H1 (cell line): ENCODE measurements at regions not wholly inside any gene's neighbourhood (a gene's known extent, or its start where the extent isn't known, plus 50 kb on each side); places are given as distances from the start of the nearest gene placed in this dataset.
A peak's percentile ranks its signal among the peaks of the same experiment; 100 is the strongest.

Experiments used
- CTCF ChIA-PET: fragments of 300-600 bp; sonication (Branson Sonifier 250); formaldehyde crosslinking; loops from one replicate; lab custom pipeline; 2021; ENCODE audit not compliant: partially characterized antibody; lab: Charles Lee
- POLR2A ChIA-PET: fragments of 300-600 bp; sonication (Branson Sonifier 250); formaldehyde crosslinking; loops from one replicate; lab custom pipeline; 2021; ENCODE audit warnings: inconsistent platforms; ENCODE audit not compliant: partially characterized antibody; lab: Charles Lee
- DNase-seq, 2 experiments: peaks; one replicate each; pipeline versions ENCODE4 v3.0.0 to v3.0.0-alpha.2; 2010 to 2022; ENCODE audit warnings: low spot score in 2 of 2, low read depth in 1 of 2, mixed read lengths in 1 of 2
- FAIRE-seq: peaks from 2 replicates; lab custom pipeline; 2011; peaks lifted over from hg19 to GRCh38; lab: Jason Lieb, UNC
- H2AFZ ChIP-seq: 2 replicates; pipeline ENCODE4 v1.8.1; 2012; ENCODE audit warnings: low read length, inconsistent platforms
- H2AK5ac ChIP-seq: 2 replicates; pipeline ENCODE4 v1.6.1; 2013; ENCODE audit warnings: low read depth, low read length
- H2BK120ac ChIP-seq: replicated peaks from 2 replicates; pipeline ENCODE3; 2013; ENCODE audit warnings: low read depth, low read length, inconsistent platforms
- H2BK12ac ChIP-seq: 2 replicates; pipeline ENCODE4 v1.6.1; 2013; ENCODE audit warnings: low read depth, low read length
- H2BK15ac ChIP-seq: 2 replicates; pipeline ENCODE4 v1.6.1; 2013; ENCODE audit warnings: low read length
- H2BK20ac ChIP-seq: 2 replicates; pipeline ENCODE4 v1.6.1; 2013; ENCODE audit warnings: low read length
- H2BK5ac ChIP-seq: 2 replicates; pipeline ENCODE4 v1.6.1; 2013; ENCODE audit warnings: low read depth, low read length
- H3K14ac ChIP-seq: 2 replicates; pipeline ENCODE4 v1.6.1; 2013; ENCODE audit warnings: inconsistent platforms; ENCODE audit not compliant: insufficient read length
- H3K18ac ChIP-seq: 2 replicates; pipeline ENCODE4 v1.6.1; 2013; ENCODE audit warnings: low read length; ENCODE audit errors: extremely low read depth
- H3K23ac ChIP-seq: 2 replicates; pipeline ENCODE4 v1.6.1; 2013; ENCODE audit warnings: inconsistent platforms; ENCODE audit not compliant: insufficient read length
- H3K23me2 ChIP-seq: 2 replicates; pipeline ENCODE4 v1.6.1; 2013; ENCODE audit warnings: low read depth, low read length
- H3K27ac ChIP-seq: 2 replicates; pipeline ENCODE4 v1.6.1; 2011; ENCODE audit warnings: low read depth, low read length, inconsistent platforms
- H3K27me3 ChIP-seq, 4 experiments: replicated peaks in 1 of 4; 1 replicate in 1 of 4; 2 replicates in 3 of 4; pipeline versions ENCODE4 v1.6.1 to v1.8.1; 2011 to 2013; ENCODE audit warnings: low read length in 3 of 4, mild to moderate bottlenecking in 3 of 4, inconsistent platforms in 2 of 4, mixed read lengths in 2 of 4, moderate library complexity in 1 of 4; ENCODE audit not compliant: control insufficient read depth in 3 of 4, insufficient read depth in 3 of 4; ENCODE audit errors: extremely low read depth in 1 of 4
- H3K36me3 ChIP-seq, 4 experiments: 2 replicates each; pipeline versions ENCODE4 v1.6.1 to v1.8.1; 2011 to 2013; ENCODE audit warnings: mild to moderate bottlenecking in 4 of 4, low read length in 3 of 4, moderate library complexity in 2 of 4, control low read depth in 1 of 4, inconsistent platforms in 1 of 4; ENCODE audit not compliant: insufficient read depth in 4 of 4, control insufficient read depth in 2 of 4
- H3K4ac ChIP-seq: replicated peaks from 2 replicates; pipeline ENCODE3; 2013; ENCODE audit warnings: low read length, low read depth, mixed read lengths, inconsistent platforms; ENCODE audit not compliant: insufficient read length
- H3K4me1 ChIP-seq, 4 experiments: replicated peaks in 1 of 4; 1 replicate in 1 of 4; 2 replicates in 3 of 4; pipeline versions ENCODE4 v1.6.1 to v1.8.1; 2011 to 2013; ENCODE audit warnings: low read length in 3 of 4, inconsistent platforms in 2 of 4, mixed read lengths in 1 of 4; ENCODE audit not compliant: insufficient read depth in 4 of 4, control insufficient read depth in 3 of 4
- H3K4me2 ChIP-seq, 2 experiments: 2 replicates each; pipeline versions ENCODE4 v1.6.1 to v1.8.1; 2011 to 2013; ENCODE audit warnings: low read depth in 2 of 2, low read length in 2 of 2, control low read depth in 1 of 2, inconsistent platforms in 1 of 2, mild to moderate bottlenecking in 1 of 2; ENCODE audit not compliant: insufficient read depth in 1 of 2
- H3K4me3 ChIP-seq, 4 experiments: fragments of 200-600, 300-600 bp in 1 of 4; sonication (generic), shearing (Covaris generic), sonication (Bioruptor Twin) in 1 of 4; 2 replicates each; pipeline versions ENCODE4 v1.5.1 to v1.8.1; 2011 to 2016; ENCODE audit warnings: low read length in 4 of 4, low read depth in 3 of 4, control low read depth in 2 of 4, inconsistent platforms in 2 of 4, mild to moderate bottlenecking in 2 of 4, mixed read lengths in 1 of 4, moderate library complexity in 1 of 4; ENCODE audit not compliant: insufficient read depth in 2 of 4; ENCODE audit errors: extremely low read depth in 1 of 4
- H3K56ac ChIP-seq: replicated peaks from 2 replicates; pipeline ENCODE3; 2013; ENCODE audit warnings: low read depth, mild to moderate bottlenecking, mixed read lengths, low read length, inconsistent platforms; ENCODE audit not compliant: insufficient read length
- H3K79me1 ChIP-seq: 2 replicates; pipeline ENCODE4 v1.6.1; 2013; ENCODE audit warnings: low read depth, low read length, control low read depth
- H3K79me2 ChIP-seq, 2 experiments: 2 replicates each; pipeline versions ENCODE4 v1.6.1 to v1.8.1; 2012 to 2013; ENCODE audit warnings: low read length in 2 of 2, mild to moderate bottlenecking in 2 of 2, inconsistent platforms in 1 of 2; ENCODE audit not compliant: insufficient read depth in 2 of 2, control insufficient read depth in 1 of 2
- H3K9ac ChIP-seq, 4 experiments: replicated peaks in 1 of 4; 1 replicate in 1 of 4; 2 replicates in 3 of 4; pipeline versions ENCODE4 v1.6.1 to v1.8.1; 2011 to 2013; ENCODE audit warnings: low read depth in 3 of 4, low read length in 3 of 4, control low read depth in 2 of 4, mild to moderate bottlenecking in 2 of 4, moderate library complexity in 2 of 4, inconsistent platforms in 1 of 4; ENCODE audit errors: extremely low read depth in 1 of 4
- H3K9me3 ChIP-seq, 2 experiments: 2 replicates each; pipeline versions ENCODE4 v1.6.1 to v1.8.1; 2012 to 2013; ENCODE audit warnings: mild to moderate bottlenecking in 2 of 2, moderate library complexity in 2 of 2, control low read depth in 1 of 2, inconsistent platforms in 1 of 2, low read depth in 1 of 2, low read length in 1 of 2, mixed read lengths in 1 of 2; ENCODE audit not compliant: insufficient read depth in 2 of 2
- H4K20me1 ChIP-seq, 2 experiments: replicated peaks in 1 of 2; 2 replicates each; pipeline versions ENCODE3 to v1.8.1; 2011 to 2013; ENCODE audit warnings: inconsistent platforms in 2 of 2, low read length in 2 of 2, mild to moderate bottlenecking in 1 of 2; ENCODE audit not compliant: insufficient read depth in 2 of 2, control insufficient read depth in 1 of 2
- H4K5ac ChIP-seq: 2 replicates; pipeline ENCODE4 v1.6.1; 2013; ENCODE audit warnings: low read length, low read depth, mixed read lengths, inconsistent platforms; ENCODE audit not compliant: insufficient read length
- H4K8ac ChIP-seq: 2 replicates; pipeline ENCODE4 v1.8.0; 2013; ENCODE audit warnings: mild to moderate bottlenecking, moderate library complexity, low read length, inconsistent platforms; ENCODE audit not compliant: insufficient read depth; ENCODE audit errors: extremely low read depth
- H4K91ac ChIP-seq: replicated peaks from 2 replicates; pipeline ENCODE3; 2013; ENCODE audit warnings: low read length, mixed read lengths, inconsistent platforms; ENCODE audit not compliant: insufficient read length
- CEBPB ChIP-seq: IDR thresholded peaks from 2 replicates; pipeline ENCODE4 v1.6.1; 2012; ENCODE audit warnings: low read depth, low read length
- GABPA ChIP-seq: IDR thresholded peaks from 2 replicates; pipeline ENCODE4 v1.6.1; 2011; ENCODE audit warnings: mild to moderate bottlenecking, low read length, moderate library complexity, borderline replicate concordance; ENCODE audit not compliant: insufficient read depth
- WGBS, 2 experiments: shearing (Covaris generic) in 1 of 2; methylation state at CpG; one replicate each; pipeline versions ENCODE4 v1.1.6 to v1.1.7; 2013 to 2015; ENCODE audit warnings: low lambda C conversion rate in 2 of 2, mixed read lengths in 2 of 2, inconsistent platforms in 1 of 2, low coverage in 1 of 2, missing lambda C conversion rate in 1 of 2; ENCODE audit not compliant: insufficient replicate concordance in 2 of 2, insufficient coverage in 1 of 2, insufficient read length in 1 of 2; ENCODE audit errors: extremely low coverage in 1 of 2, missing lambda C conversion rate in 1 of 2; 5-methylcytosine and 5-hydroxymethylcytosine counted together

DNA sequence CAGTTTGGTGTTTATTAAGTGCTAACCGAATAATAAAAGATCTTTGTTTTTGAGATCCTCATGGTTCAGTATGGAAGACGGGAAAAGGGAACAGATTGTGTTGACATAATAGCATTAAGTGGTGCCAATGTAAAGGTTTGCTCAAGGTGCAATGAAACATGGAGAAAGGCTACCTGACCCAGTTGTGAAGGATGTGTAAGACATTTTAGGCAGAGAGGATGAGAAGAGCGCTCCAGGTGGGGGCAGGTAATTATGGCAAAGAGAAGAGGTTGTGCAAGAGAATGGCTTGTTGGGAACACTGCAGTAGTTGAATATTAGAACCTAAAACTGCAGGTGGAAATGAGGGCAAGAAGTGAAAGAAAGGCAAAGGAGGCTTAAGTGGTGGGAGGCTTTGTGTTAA, 140.8 kb downstream of the DIPK2A start:
- no peak overlapping the region for H3K14ac ChIP-seq
- no peak overlapping the region for H2BK20ac ChIP-seq
- FAIRE-seq (no peak), DNase-seq (no peak)
- H3K79me1 ChIP-seq: no peaks in the 10 kb centered on the region
- no peak overlapping the region for H2AK5ac ChIP-seq
- no peak overlapping the region for H3K27ac ChIP-seq
- no peaks in the 10 kb centered on the region for H3K9me3 ChIP-seq
- H2AFZ ChIP-seq: no peak overlapping the region; the same call in 1 of the 2 replicates
- H3K18ac ChIP-seq: no peak overlapping the region
- peak; percentile 58; the same call in 1 of the 2 replicates for TF ChIP-seq CEBPB
- TF ChIP-seq GABPA: no peak
- no peak overlapping the region for H3K23ac ChIP-seq
- no peaks in the 10 kb centered on the region for H3K79me2 ChIP-seq
- WGBS, 2 experiments: 80% methylated on average over 3 of the region's 3 CpGs; no CpG with 5 or more reads in 1 of the 2 experiments
- H3K56ac ChIP-seq: no peak overlapping the region
- H3K4ac ChIP-seq: no peak overlapping the region
- ChIA-PET POLR2A (no interaction called here), CTCF (no interaction called here)
- no peaks in the 10 kb centered on the region for H3K36me3 ChIP-seq
- H4K20me1 ChIP-seq: no peaks in the 10 kb centered on the region
- no peak overlapping the region for H4K8ac ChIP-seq
- no peak overlapping the region for H3K9ac ChIP-seq
- H4K91ac ChIP-seq: no peak overlapping the region
- no peak overlapping the region for H4K5ac ChIP-seq
- no peak overlapping the region for H2BK5ac ChIP-seq
- no peaks in the 10 kb centered on the region; the same call in 1 of the 2 replicates for H3K23me2 ChIP-seq
- no peak overlapping the region for H2BK15ac ChIP-seq
- H3K27me3 ChIP-seq: peaks cover 0 to 1% (median 0%) of the 10 kb centered on the region in 4 experiments; a peak in 1 of 7 replicates
- H3K4me2 ChIP-seq: no peak overlapping the region
- H2BK12ac ChIP-seq: no peak overlapping the region
- H3K4me3 ChIP-seq: no peak overlapping the region
- no peak overlapping the region for H2BK120ac ChIP-seq
- peaks cover 0 to 4% (median 0%) of the 10 kb centered on the region in 4 experiments; a peak in 2 of 7 replicates for H3K4me1 ChIP-seq
